Uterus (tissue), 3 donors: ENCODE measurements at regions not wholly inside any gene's neighbourhood (a gene's known extent, or its start where the extent isn't known, plus 50 kb on each side); places are given as distances from the start of the nearest gene placed in this dataset.
"Not testable (repeated sequence)": the region's sequence is repeated elsewhere in the genome, so short reads cannot be mapped to it uniquely, and the experiment has no call there.

Experiments
- DNase-seq, 2 donors: peaks; one replicate each; pipeline ENCODE4 v3.0.0-alpha.2; 2019 to 2020
- H3K27ac ChIP-seq, 2 donors: fragments of 200-600 bp; sonication (generic); 1 replicate in 1 of 2; 2 replicates in 1 of 2; pipeline ENCODE4 v1.5.1; 2016 to 2018
- H3K27me3 ChIP-seq, 2 donors: fragments of 200-600 bp; sonication (generic); one replicate each; pipeline ENCODE4 v1.5.1; 2018 to 2019; ENCODE audit warnings: control low read depth in 1 of 2
- H3K36me3 ChIP-seq, 2 donors: fragments of 200-600 bp; sonication (generic); one replicate each; pipeline ENCODE4 v1.5.1; 2019; ENCODE audit warnings: control low read depth in 1 of 2
- H3K4me1 ChIP-seq, 2 donors: fragments of 200-600 bp; sonication (generic); one replicate each; pipeline ENCODE4 v1.5.1; 2018 to 2019; ENCODE audit warnings: control low read depth in 1 of 2
- H3K4me3 ChIP-seq, 2 donors: fragments of 200-600 bp; sonication (generic); 1 replicate in 1 of 2; 2 replicates in 1 of 2; pipeline ENCODE4 v1.5.1; 2018 to 2019; ENCODE audit warnings: mild to moderate bottlenecking in 1 of 2
- H3K9me3 ChIP-seq, 2 donors: fragments of 200-600 bp; sonication (generic); one replicate each; pipeline ENCODE4 v1.5.1; 2019; ENCODE audit warnings: control low read depth in 1 of 2
- POLR2A ChIP-seq, 2 donors: fragments of 450-650 bp; IDR thresholded peaks; one replicate each; pipeline ENCODE4 v1.6.1; 2016; ENCODE audit warnings: antibody characterized with exemption in 2 of 2, mild to moderate bottlenecking in 1 of 2, moderate library complexity in 1 of 2
- intact Hi-C: fragments of 100-400 bp; cut with DNase I; formaldehyde crosslinking; loops from one replicate; pipeline ENCODE4 v1.15.1; 2023; ENCODE audit warnings: low total_unique reads
- TF ChIP-seq, protein P1 (sequence below), 4 experiments: fragments of 200-600 bp in 2 of 4; fragments of 450-650 bp in 2 of 4; sonication (generic) in 2 of 4; IDR thresholded peaks; one replicate each; pipeline ENCODE4 v1.5.1; 2016 to 2019; ENCODE audit warnings: antibody characterized with exemption in 4 of 4, mild to moderate bottlenecking in 2 of 4, moderate library complexity in 1 of 4
- donor health status: DM: yes; HTN: yes; CAD: no.

DNA sequence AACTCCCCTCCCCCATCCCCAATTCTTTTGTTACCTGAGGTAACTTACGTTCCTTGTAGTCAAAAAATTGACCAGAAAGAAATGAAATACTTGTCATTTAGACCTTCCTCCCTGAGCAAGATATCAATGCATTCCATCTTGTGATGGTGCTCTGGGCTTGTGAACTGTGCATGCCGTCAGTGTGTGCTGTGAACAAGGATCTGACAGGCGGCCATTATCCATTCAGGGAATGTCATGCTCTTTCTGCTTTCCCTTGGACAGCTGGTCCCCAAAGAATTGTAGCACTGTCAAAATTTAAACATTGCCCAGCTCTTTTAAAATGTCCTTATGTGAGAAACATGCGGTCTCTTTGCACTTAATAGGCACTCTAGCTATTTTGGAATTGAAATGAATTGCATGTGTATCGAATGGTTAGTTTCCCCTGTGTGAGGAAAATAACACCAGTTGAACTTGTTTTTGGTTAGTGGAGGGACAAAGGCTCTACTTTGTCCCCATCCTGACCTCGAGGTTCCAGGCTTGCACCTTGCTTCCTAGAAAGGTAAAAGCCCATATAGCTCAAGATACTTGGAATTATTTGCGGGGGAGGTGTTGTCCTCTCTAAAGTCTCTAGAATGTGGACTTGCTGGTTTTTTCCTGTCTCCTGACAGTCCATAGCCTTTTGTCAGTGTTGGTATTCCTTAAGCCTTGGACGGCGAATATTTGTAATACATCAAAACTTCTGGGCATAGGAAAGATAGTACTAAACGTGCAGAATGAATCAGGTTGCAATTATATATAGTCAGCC, 350.9 kb downstream of the NUP35 start:
- no peaks in the 10 kb centered on the region for H3K4me1 ChIP-seq
- no peaks in the 10 kb centered on the region for H3K27me3 ChIP-seq
- no peak for TF ChIP-seq POLR2A (IDR thresholded peaks at IDR 0.05)
- TF ChIP-seq, protein P1, sequence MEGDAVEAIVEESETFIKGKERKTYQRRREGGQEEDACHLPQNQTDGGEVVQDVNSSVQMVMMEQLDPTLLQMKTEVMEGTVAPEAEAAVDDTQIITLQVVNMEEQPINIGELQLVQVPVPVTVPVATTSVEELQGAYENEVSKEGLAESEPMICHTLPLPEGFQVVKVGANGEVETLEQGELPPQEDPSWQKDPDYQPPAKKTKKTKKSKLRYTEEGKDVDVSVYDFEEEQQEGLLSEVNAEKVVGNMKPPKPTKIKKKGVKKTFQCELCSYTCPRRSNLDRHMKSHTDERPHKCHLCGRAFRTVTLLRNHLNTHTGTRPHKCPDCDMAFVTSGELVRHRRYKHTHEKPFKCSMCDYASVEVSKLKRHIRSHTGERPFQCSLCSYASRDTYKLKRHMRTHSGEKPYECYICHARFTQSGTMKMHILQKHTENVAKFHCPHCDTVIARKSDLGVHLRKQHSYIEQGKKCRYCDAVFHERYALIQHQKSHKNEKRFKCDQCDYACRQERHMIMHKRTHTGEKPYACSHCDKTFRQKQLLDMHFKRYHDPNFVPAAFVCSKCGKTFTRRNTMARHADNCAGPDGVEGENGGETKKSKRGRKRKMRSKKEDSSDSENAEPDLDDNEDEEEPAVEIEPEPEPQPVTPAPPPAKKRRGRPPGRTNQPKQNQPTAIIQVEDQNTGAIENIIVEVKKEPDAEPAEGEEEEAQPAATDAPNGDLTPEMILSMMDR (IDR thresholded peaks at IDR 0.05): no peak
- H3K36me3 ChIP-seq: no peaks in the 10 kb centered on the region
- no peak overlapping the region for H3K27ac ChIP-seq
- intact Hi-C loops: no loop called here
- no peaks in the 10 kb centered on the region for H3K9me3 ChIP-seq
- no peak overlapping the region for H3K4me3 ChIP-seq
- no peak for DNase-seq

DNA sequence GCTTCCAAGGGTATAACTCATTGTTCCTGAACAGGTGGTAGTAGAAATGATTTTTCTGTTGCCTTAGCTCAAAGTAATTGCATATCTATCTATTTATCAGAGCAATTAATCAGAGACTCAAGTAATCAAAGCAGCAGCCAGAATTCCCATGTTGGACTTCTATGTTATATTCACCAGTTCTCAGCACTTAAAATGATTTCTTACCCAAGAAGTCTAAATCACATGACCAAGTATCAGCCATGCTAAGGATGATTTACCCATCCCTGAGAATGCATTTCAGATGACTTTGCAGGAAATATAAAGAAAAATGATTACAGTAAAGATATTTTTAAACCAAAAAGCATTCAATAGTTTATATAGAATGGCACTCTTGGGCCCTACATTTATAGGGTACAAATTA, 352.2 kb downstream of the NUP35 start:
- Histone ChIP-seq H3K4me3 (no peak overlapping the region), H3K9me3 (no peaks in the 10 kb centered on the region), H3K27me3 (no peaks in the 10 kb centered on the region), H3K4me1 (no peaks in the 10 kb centered on the region), H3K27ac (no peak overlapping the region), H3K36me3 (no peaks in the 10 kb centered on the region)
- TF ChIP-seq, protein P1 (IDR thresholded peaks at IDR 0.05): no peak
- TF ChIP-seq POLR2A (IDR thresholded peaks at IDR 0.05): no peak
- DNase-seq: no peak
- intact Hi-C loops: no loop called here

DNA sequence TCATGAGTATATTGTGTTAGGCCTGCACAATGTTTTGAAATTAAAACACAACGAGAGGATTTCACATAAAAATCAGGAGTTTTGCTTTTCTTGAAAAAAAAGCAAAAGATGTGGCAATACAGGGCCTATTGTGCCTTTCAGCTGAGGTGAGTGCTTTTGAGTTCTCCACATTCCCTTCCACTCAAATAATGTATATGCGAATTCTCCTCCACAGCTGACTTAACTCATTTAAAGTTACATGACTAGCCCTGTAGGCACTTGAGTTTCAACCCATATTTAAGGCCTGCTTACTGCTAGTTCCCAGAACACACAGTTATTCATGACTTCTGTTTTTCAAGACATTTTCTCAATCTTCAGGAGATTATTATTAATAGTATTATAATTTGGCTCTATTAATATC, 353.1 kb downstream of the NUP35 start:
- Histone ChIP-seq H3K4me3 (no peak overlapping the region), H3K36me3 (no peaks in the 10 kb centered on the region), H3K27me3 (no peaks in the 10 kb centered on the region), H3K27ac (no peak overlapping the region), H3K9me3 (no peaks in the 10 kb centered on the region), H3K4me1 (no peaks in the 10 kb centered on the region)
- intact Hi-C loops: no loop called here
- TF ChIP-seq, protein P1 (IDR thresholded peaks at IDR 0.05): no peak
- no peak for TF ChIP-seq POLR2A (IDR thresholded peaks at IDR 0.05)
- DNase-seq: no peak

DNA sequence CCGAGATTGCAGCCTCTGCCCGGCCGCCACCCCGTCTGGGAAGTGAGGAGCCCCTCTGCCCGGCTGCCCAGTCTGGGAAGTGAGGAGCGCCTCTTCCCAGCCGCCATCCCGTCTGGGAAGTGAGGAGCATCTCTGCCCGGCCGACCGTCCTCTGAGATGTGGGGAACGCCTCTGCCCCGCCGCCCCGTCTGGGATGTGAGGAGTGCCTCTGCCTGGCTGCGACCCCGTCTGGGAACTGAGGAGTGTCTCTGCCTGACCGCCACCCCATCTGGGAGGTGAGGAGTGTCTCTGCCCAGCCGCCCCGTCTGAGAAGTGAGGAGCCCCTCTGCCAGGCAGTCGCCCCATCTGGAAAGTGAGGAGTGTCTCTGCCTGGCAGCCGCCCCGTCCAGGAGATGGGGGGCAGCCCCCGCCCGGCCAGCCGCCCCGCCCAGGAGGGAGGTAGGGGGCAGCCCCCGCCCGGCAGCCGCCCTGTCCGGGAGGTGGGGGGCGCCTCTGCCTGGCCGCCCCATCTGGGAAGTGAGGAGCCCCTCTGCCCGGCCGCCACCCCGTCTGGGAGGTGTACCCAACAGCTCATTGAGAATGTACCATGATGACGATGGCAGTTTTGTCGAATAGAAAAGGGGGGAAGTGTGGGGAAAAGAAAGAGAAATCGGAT, 354.8 kb downstream of the NUP35 start:
- H3K36me3 ChIP-seq, H3K27me3 ChIP-seq, H3K4me1 ChIP-seq, DNase-seq, intact Hi-C loops, H3K27ac ChIP-seq, H3K4me3 ChIP-seq, H3K9me3 ChIP-seq: not testable (repeated sequence)

DNA sequence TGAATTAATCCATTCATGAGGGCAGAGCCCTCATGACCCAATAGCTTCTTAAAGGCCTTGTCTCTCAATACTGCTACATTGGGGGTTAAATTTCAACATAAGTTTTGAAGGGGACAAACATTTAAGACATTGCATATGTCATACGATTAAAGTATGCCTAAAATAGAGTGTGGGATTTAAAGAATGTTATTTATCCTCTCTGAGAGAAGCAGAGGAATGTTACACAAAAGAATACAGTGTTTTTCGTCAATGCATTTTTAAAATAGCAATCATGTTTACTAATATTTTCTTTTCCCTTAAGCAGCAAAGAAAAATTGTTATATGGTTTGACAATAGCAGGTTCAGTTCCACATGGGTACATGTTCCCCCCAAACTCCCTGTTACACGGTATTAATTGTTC, 363.1 kb downstream of the NUP35 start:
- no peak overlapping the region for H3K4me3 ChIP-seq
- no peaks in the 10 kb centered on the region for H3K36me3 ChIP-seq
- no peaks in the 10 kb centered on the region for H3K4me1 ChIP-seq
- DNase-seq: no peak
- no peaks in the 10 kb centered on the region for H3K27me3 ChIP-seq
- intact Hi-C loops: no loop called here
- H3K27ac ChIP-seq: no peak overlapping the region
- TF ChIP-seq POLR2A (IDR thresholded peaks at IDR 0.05): no peak
- TF ChIP-seq, protein P1 (IDR thresholded peaks at IDR 0.05): no peak
- no peaks in the 10 kb centered on the region for H3K9me3 ChIP-seq
